ENCODE measurements at regions not wholly inside any gene's neighbourhood (a gene's known extent, or its start where the extent isn't known, plus 50 kb on each side); places are given as distances from the start of the nearest gene placed in this dataset.

- no TSS peak for BruUV-seq (replicated peaks)
- Histone ChIP-seq H3K9me1 (ENCODE audit: control insufficient read depth, insufficient read depth, low read length) (no peaks in the 10 kb centered on the region), H3K79me2 (ENCODE audit: control insufficient read depth, insufficient read depth, low read length) (no peaks in the 10 kb centered on the region), H3K27ac (ENCODE audit: extremely low read depth, low read depth, low read length) (no peak overlapping the region), H3K9ac (ENCODE audit: insufficient read depth in 1 of 2, low read depth in 2 of 2, low read length in 2 of 2) (no peak overlapping the region), H4K20me1 (replicated peaks; ENCODE audit: control insufficient read depth, insufficient read depth, low read length) (no peaks in the 10 kb centered on the region), H3K27me3 (ENCODE audit: control insufficient read depth in 2 of 2, insufficient read depth in 2 of 2, low read length in 2 of 2) (no peaks in the 10 kb centered on the region), H2AFZ (ENCODE audit: low read depth, low read length) (no peak overlapping the region), H3K4me2 (ENCODE audit: insufficient read depth, low read length) (no peak overlapping the region), H3K4me3 (no peak overlapping the region), H3K36me3 (ENCODE audit: control insufficient read depth, insufficient read depth, low read length) (no peaks in the 10 kb centered on the region), H3K4me1 (replicated peaks in 1 of 2; ENCODE audit: control insufficient read depth in 2 of 2, insufficient read depth in 2 of 2, low read length in 2 of 2) (no peaks in the 10 kb centered on the region), H3K9me3 (replicated peaks; ENCODE audit: control insufficient read depth, insufficient read depth, low read depth, low read length) (no peaks in the 10 kb centered on the region)
- intact Hi-C loops (cut with micrococcal nuclease) (no loop called here), in situ Hi-C loops (cut with MboI) (no loop called here)
- ChIA-PET CTCF (ENCODE audit: low intra/inter-chr PET ratio) (no interaction called here), POLR2A (interaction anchor here (1.4 kb wide), 1 partner anchor 24 kb away, joined by 3 read pairs; no protein-coding TSS in a partner anchor)
- DNase-seq (ENCODE audit: extremely low read depth in 1 of 4, low spot score in 3 of 4) = no peak
- no peak for ATAC-seq
- no peak for FAIRE-seq
- 0% methylated on average over 3 of the region's 3 CpGs for WGBS (ENCODE audit: insufficient coverage, low coverage, missing lambda C conversion rate)
- no peak for TF ChIP-seq ZFP91 (CRISPR knock-in tag; IDR thresholded peaks at IDR 0.05)
- TF ChIP-seq HIVEP1 (CRISPR knock-in tag; IDR thresholded peaks at IDR 0.05) = no peak
- TF ChIP-seq FIP1L1 (IDR thresholded peaks at IDR 0.05; ENCODE audit: low read depth, low read length, poor library complexity, severe bottlenecking) = no peak
- TF ChIP-seq CREB1 (IDR thresholded peaks at IDR 0.05) = no peak
- no peak for TF ChIP-seq CREB1 (CRISPR knock-in tag; IDR thresholded peaks at IDR 0.05)
- TF ChIP-seq KDM4B (IDR thresholded peaks at IDR 0.05; ENCODE audit: borderline replicate concordance in 2 of 2, low read depth in 1 of 2) = no peak
- no peak for TF ChIP-seq FOXJ2 (tag; IDR thresholded peaks at IDR 0.05)
- TF ChIP-seq KAT8 (IDR thresholded peaks at IDR 0.05; ENCODE audit: low read depth) = no peak
- no peak for TF ChIP-seq ELK3 (CRISPR knock-in tag; IDR thresholded peaks at IDR 0.05)
- no peak for TF ChIP-seq ZFP36 (IDR thresholded peaks at IDR 0.05; ENCODE audit: low read depth, low read length, partially characterized antibody)
Observed at GRCh38 chr13:37163641-37164265, 58.3 kb upstream of the CSNK1A1L start.
